ENCODE measurements at regions not wholly inside any gene's neighbourhood (a gene's known extent, or its start where the extent isn't known, plus 50 kb on each side); places are given as distances from the start of the nearest gene placed in this dataset.
"Not testable (repeated sequence)": the region's sequence is repeated elsewhere in the genome, so short reads cannot be mapped to it uniquely, and the experiment has no call there.

DNA sequence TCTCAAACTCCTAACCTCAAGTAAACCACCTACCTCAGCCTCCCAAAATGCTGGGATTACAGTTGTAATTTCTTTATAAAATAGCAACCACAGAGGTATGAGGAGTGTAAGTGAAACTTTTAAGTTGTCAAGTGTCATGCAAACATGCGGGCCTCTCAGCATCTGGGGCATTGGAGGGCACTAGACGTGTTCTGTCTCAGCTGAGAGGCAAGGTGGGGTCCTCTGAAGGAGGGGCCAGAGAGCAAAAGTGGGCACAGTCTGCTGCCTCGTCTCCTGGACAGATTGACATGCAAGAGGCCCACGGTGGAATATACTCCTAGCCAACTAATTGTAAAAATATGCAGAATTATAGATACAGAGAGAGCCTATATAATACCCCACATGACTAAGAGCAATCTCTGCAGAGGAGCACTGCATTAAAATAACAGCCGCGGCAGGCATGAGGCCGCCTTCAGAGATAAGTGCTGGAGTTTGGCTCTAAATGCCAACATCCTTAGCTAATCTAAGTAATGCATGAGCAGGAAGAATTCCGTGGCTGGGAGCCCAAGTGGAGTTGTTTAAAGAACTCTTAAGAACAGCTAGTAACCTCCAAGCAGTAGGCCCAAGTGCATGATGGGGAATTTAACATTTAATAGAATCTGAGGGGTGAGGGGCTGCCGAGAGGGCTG lies 87.8 kb upstream of the RNU6-1 start:
- TF ChIP-seq, protein P1, sequence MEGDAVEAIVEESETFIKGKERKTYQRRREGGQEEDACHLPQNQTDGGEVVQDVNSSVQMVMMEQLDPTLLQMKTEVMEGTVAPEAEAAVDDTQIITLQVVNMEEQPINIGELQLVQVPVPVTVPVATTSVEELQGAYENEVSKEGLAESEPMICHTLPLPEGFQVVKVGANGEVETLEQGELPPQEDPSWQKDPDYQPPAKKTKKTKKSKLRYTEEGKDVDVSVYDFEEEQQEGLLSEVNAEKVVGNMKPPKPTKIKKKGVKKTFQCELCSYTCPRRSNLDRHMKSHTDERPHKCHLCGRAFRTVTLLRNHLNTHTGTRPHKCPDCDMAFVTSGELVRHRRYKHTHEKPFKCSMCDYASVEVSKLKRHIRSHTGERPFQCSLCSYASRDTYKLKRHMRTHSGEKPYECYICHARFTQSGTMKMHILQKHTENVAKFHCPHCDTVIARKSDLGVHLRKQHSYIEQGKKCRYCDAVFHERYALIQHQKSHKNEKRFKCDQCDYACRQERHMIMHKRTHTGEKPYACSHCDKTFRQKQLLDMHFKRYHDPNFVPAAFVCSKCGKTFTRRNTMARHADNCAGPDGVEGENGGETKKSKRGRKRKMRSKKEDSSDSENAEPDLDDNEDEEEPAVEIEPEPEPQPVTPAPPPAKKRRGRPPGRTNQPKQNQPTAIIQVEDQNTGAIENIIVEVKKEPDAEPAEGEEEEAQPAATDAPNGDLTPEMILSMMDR (IDR thresholded peaks at IDR 0.05; ENCODE audit: low read depth, low read length, missing control alignments), result no peak
- no peak for DNase-seq (ENCODE audit: extremely low read depth, low read depth)
- no peak overlapping the region for H3K4me3 ChIP-seq (replicated peaks; ENCODE audit: low read depth, low read length)

DNA sequence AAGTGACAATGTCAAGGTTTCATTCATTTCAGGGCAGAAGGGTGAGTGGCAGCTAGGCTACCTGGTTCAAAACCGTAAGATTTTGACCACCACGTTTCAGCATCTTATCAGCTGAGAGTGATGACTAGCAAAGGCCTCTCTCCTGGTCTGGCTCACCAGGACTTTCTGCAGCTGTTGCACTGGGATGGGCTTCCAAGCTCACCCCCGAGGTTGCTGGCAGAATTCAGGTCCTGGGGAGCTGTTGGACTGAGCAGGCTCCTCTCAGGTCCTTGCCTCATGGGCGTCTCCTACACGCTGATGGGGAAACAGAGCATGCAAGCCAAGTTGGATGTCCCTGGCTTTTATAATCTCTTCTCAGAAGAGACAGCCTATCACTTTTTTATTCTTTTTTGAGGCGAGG lies 88.8 kb upstream of the RNU6-1 start:
- no peak for DNase-seq (ENCODE audit: extremely low read depth, low read depth)
- TF ChIP-seq, protein P1 (IDR thresholded peaks at IDR 0.05; ENCODE audit: low read depth, low read length, missing control alignments), result no peak
- H3K4me3 ChIP-seq (replicated peaks; ENCODE audit: low read depth, low read length), result no peak overlapping the region

DNA sequence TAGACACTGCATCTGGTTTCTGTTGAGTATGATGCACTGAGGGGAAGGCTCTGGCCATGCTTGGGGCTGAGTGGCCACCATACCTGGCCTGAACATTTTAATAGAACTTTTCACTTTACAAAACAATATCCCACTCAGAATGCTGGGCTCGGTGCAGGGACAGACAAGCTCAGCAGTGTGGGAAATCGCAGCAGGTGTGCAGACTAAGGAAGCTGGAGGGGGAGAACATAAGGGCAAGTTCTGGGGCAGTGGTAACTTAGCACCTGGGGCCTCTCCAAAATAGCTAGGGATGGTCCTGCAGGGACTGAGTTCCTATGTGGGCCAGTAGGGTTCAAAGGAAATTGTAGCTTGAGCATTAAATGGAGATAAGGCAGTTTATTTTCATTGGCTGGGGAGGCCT lies 90.9 kb upstream of the RNU6-1 start:
- TF ChIP-seq, protein P1 (IDR thresholded peaks at IDR 0.05; ENCODE audit: low read depth, low read length, missing control alignments), result no peak
- DNase-seq (ENCODE audit: extremely low read depth, low read depth), result no peak
- H3K4me3 ChIP-seq (replicated peaks; ENCODE audit: low read depth, low read length), result no peak overlapping the region

DNA sequence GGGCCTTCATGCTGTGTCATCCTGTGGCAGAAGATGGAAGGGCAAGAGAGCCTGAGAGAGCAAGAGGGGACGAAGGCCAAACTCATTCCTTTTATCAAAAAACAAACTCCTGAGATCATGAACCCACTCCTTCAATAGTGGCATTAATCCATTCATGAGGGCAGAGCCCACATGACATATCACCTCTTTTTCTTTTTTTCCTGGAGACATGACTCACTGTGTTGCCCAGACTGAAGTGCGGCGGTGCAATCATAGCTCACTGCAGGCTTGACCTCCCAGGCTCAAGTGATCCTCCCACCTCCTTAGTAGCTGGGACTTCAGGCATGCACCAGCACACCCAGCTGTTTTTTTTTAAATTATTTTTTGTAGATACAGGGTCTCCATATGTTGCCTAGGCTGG lies 92.0 kb upstream of the RNU6-1 start:
- TF ChIP-seq, protein P1 (IDR thresholded peaks at IDR 0.05; ENCODE audit: low read depth, low read length, missing control alignments), result no peak
- no peak overlapping the region for H3K4me3 ChIP-seq (replicated peaks; ENCODE audit: low read depth, low read length)
- DNase-seq (ENCODE audit: extremely low read depth, low read depth), result no peak

DNA sequence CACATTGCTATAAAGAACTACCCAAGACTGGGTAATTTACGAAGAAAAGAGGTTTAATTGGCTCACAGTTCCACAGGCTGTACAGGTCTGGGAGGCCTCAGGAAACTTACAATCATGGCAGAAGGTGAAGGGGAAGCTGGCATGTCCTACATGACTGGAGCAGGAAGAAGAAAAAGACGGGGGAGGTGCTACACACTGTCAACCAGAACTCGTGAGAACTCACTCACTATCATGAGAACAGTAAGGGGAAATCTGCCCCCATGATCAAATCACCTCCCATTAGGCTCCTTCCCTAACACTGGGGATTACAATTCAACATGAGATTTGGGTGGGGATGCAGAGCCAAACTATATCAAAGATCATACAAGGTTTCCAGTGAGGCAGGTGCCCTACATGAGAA lies 94.3 kb upstream of the RNU6-1 start:
- not testable (repeated sequence) for H3K4me3 ChIP-seq (replicated peaks; ENCODE audit: low read depth, low read length); DNase-seq (ENCODE audit: extremely low read depth, low read depth)

DNA sequence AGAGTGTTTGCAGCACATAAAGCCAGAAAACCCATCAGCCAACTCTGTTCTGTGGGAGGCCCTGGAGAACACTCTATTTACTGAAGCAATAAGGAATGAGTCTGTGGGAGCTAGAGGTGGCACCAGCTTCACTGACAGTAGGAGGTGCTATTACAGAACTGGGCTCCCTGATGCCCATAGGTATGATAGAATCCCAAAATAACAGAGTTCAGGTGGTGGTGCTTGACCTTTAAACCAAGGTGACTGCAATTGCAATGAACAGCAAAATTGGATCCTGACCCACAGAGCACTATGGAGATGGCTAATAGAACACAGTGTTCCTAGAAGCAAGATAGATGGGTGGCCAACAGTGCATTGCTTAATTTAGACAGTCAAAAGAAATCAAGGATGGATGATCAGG lies 95.4 kb upstream of the RNU6-1 start:
- TF ChIP-seq, protein P1 (IDR thresholded peaks at IDR 0.05; ENCODE audit: low read depth, low read length, missing control alignments), result no peak
- no peak overlapping the region for H3K4me3 ChIP-seq (replicated peaks; ENCODE audit: low read depth, low read length)
- DNase-seq (ENCODE audit: extremely low read depth, low read depth), result no peak

DNA sequence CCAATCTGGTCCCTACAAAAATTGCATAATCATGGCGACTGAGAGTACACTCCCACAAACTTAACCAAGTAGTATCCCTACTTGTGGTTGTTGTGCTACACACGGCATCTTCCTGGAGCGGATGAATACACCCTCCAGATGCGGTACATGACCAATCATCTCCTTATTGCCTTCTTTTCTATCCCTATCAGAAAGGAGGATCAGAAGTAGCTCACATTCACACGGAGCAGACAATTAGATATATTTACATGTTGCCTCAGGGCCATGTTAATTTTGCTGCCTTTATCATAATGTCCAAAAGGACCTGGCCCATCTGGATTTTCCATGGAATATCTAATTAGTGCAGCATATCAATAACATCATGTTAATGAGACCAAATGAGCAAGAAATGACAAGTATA lies 96.4 kb upstream of the RNU6-1 start:
- no peak overlapping the region for H3K4me3 ChIP-seq (replicated peaks; ENCODE audit: low read depth, low read length)
- TF ChIP-seq, protein P1 (IDR thresholded peaks at IDR 0.05; ENCODE audit: low read depth, low read length, missing control alignments), result no peak

More for the DNA sequence above, 96.4 kb upstream of the RNU6-1 start:
- DNase-seq (ENCODE audit: extremely low read depth, low read depth), result no peak

Measured in HFF-Myc (cell line).